ENCODE measurements at regions not wholly inside any gene's neighbourhood (a gene's known extent, or its start where the extent isn't known, plus 50 kb on each side); places are given as distances from the start of the nearest gene placed in this dataset.

DNA sequence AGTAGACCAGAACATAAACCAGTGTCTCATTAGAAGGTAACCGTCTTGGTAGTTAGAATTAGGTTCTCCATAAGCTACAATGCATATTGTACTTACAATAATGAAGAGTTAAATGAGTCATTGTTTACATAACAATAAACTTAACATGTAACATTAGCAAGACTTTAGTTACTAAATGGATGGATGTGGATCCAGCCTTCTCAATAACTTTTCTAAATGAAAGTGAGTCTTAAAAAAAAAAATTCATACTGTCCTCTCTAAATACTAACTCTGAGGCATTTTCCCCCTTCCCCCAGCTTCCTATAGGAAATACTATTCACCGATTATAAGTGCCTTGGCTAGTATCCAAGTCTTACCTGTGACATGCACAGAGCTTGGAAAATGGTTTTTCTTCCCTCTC lies 155.3 kb downstream of the CYB561 start:
- H3K4me2 ChIP-seq (ENCODE audit: insufficient read depth, low read length, poor library complexity, severe bottlenecking), result no peak overlapping the region
- H4K8ac ChIP-seq (ENCODE audit: low read depth, low read length), result no peak overlapping the region
- no peak overlapping the region for H4K91ac ChIP-seq (ENCODE audit: low read depth, low read length, poor library complexity)
- H3K4me1 ChIP-seq (ENCODE audit: control insufficient read depth in 2 of 2, insufficient read depth in 1 of 2, low read depth in 1 of 2, low read length in 2 of 2), result peaks cover under 1 to 3% of the 10 kb centered on the region in 2 donors
- H2BK5ac ChIP-seq (ENCODE audit: low read length), result no peak overlapping the region
- H3K18ac ChIP-seq (ENCODE audit: low read length), result no peak overlapping the region
- H3K36me3 ChIP-seq (replicated peaks in 1 of 2; ENCODE audit: control insufficient read depth in 2 of 2, insufficient read depth in 2 of 2, low read length in 2 of 2), result peaks cover 0 to 59% of the 10 kb centered on the region in 2 donors
- no peak overlapping the region for H2BK12ac ChIP-seq (ENCODE audit: low read length)
- no CpG with 5 or more reads among the region's 2 CpGs for WGBS, 2 donors (ENCODE audit: extremely low coverage in 2 of 2, insufficient read length in 2 of 2, insufficient replicate concordance in 1 of 2)
- no peak overlapping the region for H2BK15ac ChIP-seq (ENCODE audit: low read length)
- H3K9me3 ChIP-seq (replicated peaks in 1 of 2; ENCODE audit: control insufficient read depth in 2 of 2, insufficient read depth in 1 of 2, low read depth in 1 of 2, low read length in 2 of 2), result peaks cover 0 to 26% of the 10 kb centered on the region in 2 donors
- H3K14ac ChIP-seq (ENCODE audit: low read length), result no peak overlapping the region
- no peak overlapping the region for H3K27ac ChIP-seq (replicated peaks; ENCODE audit: low read length)
- H2AK5ac ChIP-seq (ENCODE audit: low read depth, low read length), result no peak overlapping the region
- no peaks in the 10 kb centered on the region for H3K79me1 ChIP-seq (ENCODE audit: low read depth, low read length)
- no peak overlapping the region for H2AFZ ChIP-seq (ENCODE audit: low read length)
- no peak for DNase-seq (ENCODE audit: low spot score)
- H3K9ac ChIP-seq (ENCODE audit: low read depth, low read length, poor library complexity), result no peak overlapping the region
- H3K4me3 ChIP-seq (ENCODE audit: low read length in 2 of 2), result no peak overlapping the region
- no peaks in the 10 kb centered on the region for H3K27me3 ChIP-seq (ENCODE audit: control insufficient read depth in 3 of 3, insufficient read depth in 3 of 3, low read depth in 1 of 3, low read length in 3 of 3)
- H3K4ac ChIP-seq (ENCODE audit: low read length), result no peak overlapping the region
- no peak overlapping the region for H2BK120ac ChIP-seq (ENCODE audit: low read depth, low read length)
- no peak overlapping the region for H3K23ac ChIP-seq (ENCODE audit: low read depth, low read length, poor library complexity)

- H3K27ac ChIP-seq (replicated peaks; ENCODE audit: low read length), result no peak overlapping the region
- H3K4me1 ChIP-seq (ENCODE audit: control insufficient read depth in 2 of 2, insufficient read depth in 1 of 2, low read depth in 1 of 2, low read length in 2 of 2), result peaks cover 1 to 3% of the 10 kb centered on the region in 2 donors
- H4K8ac ChIP-seq (ENCODE audit: low read depth, low read length), result no peak overlapping the region
- H2BK15ac ChIP-seq (ENCODE audit: low read length), result no peak overlapping the region
- no peaks in the 10 kb centered on the region for H3K27me3 ChIP-seq (ENCODE audit: control insufficient read depth in 3 of 3, insufficient read depth in 3 of 3, low read depth in 1 of 3, low read length in 3 of 3)
- no peak overlapping the region for H2BK12ac ChIP-seq (ENCODE audit: low read length)
- H3K4me3 ChIP-seq (ENCODE audit: low read length in 2 of 2), result no peak overlapping the region
- no peak overlapping the region for H2AK5ac ChIP-seq (ENCODE audit: low read depth, low read length)
- no peak overlapping the region for H2BK120ac ChIP-seq (ENCODE audit: low read depth, low read length)
- H2AFZ ChIP-seq (ENCODE audit: low read length), result no peak overlapping the region
- no peak overlapping the region for H3K23ac ChIP-seq (ENCODE audit: low read depth, low read length, poor library complexity)
- no peak overlapping the region for H3K4ac ChIP-seq (ENCODE audit: low read length)
- no peak overlapping the region for H3K9ac ChIP-seq (ENCODE audit: low read depth, low read length, poor library complexity)
- no peak overlapping the region for H3K14ac ChIP-seq (ENCODE audit: low read length)
- peaks cover 0 to 62% of the 10 kb centered on the region in 2 donors for H3K36me3 ChIP-seq (replicated peaks in 1 of 2; ENCODE audit: control insufficient read depth in 2 of 2, insufficient read depth in 2 of 2, low read length in 2 of 2)
- no peak overlapping the region for H3K18ac ChIP-seq (ENCODE audit: low read length)
- H3K4me2 ChIP-seq (ENCODE audit: insufficient read depth, low read length, poor library complexity, severe bottlenecking), result no peak overlapping the region
- WGBS, 2 donors (ENCODE audit: extremely low coverage in 2 of 2, insufficient read length in 2 of 2, insufficient replicate concordance in 1 of 2), result no CpG with 5 or more reads among the region's 1 CpG
- no peak overlapping the region for H4K91ac ChIP-seq (ENCODE audit: low read depth, low read length, poor library complexity)
- peaks cover 0 to 26% of the 10 kb centered on the region in 2 donors for H3K9me3 ChIP-seq (replicated peaks in 1 of 2; ENCODE audit: control insufficient read depth in 2 of 2, insufficient read depth in 1 of 2, low read depth in 1 of 2, low read length in 2 of 2)
- H3K79me1 ChIP-seq (ENCODE audit: low read depth, low read length), result no peaks in the 10 kb centered on the region
- no peak for DNase-seq (ENCODE audit: low spot score)
- H2BK5ac ChIP-seq (ENCODE audit: low read length), result no peak overlapping the region
Observed at GRCh38 chr17:63291258-63291657, 154.8 kb downstream of the CYB561 start.

GRCh38 chr17:63292421-63292820 lies 153.7 kb downstream of the CYB561 start:
- Histone ChIP-seq H2BK120ac (ENCODE audit: low read depth, low read length) (no peak overlapping the region), H3K27ac (replicated peaks; ENCODE audit: low read length) (no peak overlapping the region), H3K14ac (ENCODE audit: low read length) (no peak overlapping the region), H3K4me3 (ENCODE audit: low read length in 2 of 2) (no peak overlapping the region), H3K4ac (ENCODE audit: low read length) (no peak overlapping the region), H4K8ac (ENCODE audit: low read depth, low read length) (no peak overlapping the region), H3K27me3 (ENCODE audit: control insufficient read depth in 3 of 3, insufficient read depth in 3 of 3, low read depth in 1 of 3, low read length in 3 of 3) (no peaks in the 10 kb centered on the region), H2BK12ac (ENCODE audit: low read length) (no peak overlapping the region), H3K36me3 (replicated peaks in 1 of 2; ENCODE audit: control insufficient read depth in 2 of 2, insufficient read depth in 2 of 2, low read length in 2 of 2) (peaks cover 0 to 62% of the 10 kb centered on the region in 2 donors), H2BK15ac (ENCODE audit: low read length) (no peak overlapping the region), H3K79me1 (ENCODE audit: low read depth, low read length) (no peaks in the 10 kb centered on the region), H2AFZ (ENCODE audit: low read length) (no peak overlapping the region), H3K4me2 (ENCODE audit: insufficient read depth, low read length, poor library complexity, severe bottlenecking) (no peak overlapping the region), H2BK5ac (ENCODE audit: low read length) (no peak overlapping the region), H3K4me1 (ENCODE audit: control insufficient read depth in 2 of 2, insufficient read depth in 1 of 2, low read depth in 1 of 2, low read length in 2 of 2) (peaks cover 1 to 3% of the 10 kb centered on the region in 2 donors), H4K91ac (ENCODE audit: low read depth, low read length, poor library complexity) (no peak overlapping the region), H3K23ac (ENCODE audit: low read depth, low read length, poor library complexity) (no peak overlapping the region), H3K9ac (ENCODE audit: low read depth, low read length, poor library complexity) (no peak overlapping the region), H3K18ac (ENCODE audit: low read length) (no peak overlapping the region), H3K9me3 (replicated peaks in 1 of 2; ENCODE audit: control insufficient read depth in 2 of 2, insufficient read depth in 1 of 2, low read depth in 1 of 2, low read length in 2 of 2) (peaks cover 2 to 27% of the 10 kb centered on the region in 2 donors), H2AK5ac (ENCODE audit: low read depth, low read length) (no peak overlapping the region)
- no peak for DNase-seq (ENCODE audit: low spot score)

DNA sequence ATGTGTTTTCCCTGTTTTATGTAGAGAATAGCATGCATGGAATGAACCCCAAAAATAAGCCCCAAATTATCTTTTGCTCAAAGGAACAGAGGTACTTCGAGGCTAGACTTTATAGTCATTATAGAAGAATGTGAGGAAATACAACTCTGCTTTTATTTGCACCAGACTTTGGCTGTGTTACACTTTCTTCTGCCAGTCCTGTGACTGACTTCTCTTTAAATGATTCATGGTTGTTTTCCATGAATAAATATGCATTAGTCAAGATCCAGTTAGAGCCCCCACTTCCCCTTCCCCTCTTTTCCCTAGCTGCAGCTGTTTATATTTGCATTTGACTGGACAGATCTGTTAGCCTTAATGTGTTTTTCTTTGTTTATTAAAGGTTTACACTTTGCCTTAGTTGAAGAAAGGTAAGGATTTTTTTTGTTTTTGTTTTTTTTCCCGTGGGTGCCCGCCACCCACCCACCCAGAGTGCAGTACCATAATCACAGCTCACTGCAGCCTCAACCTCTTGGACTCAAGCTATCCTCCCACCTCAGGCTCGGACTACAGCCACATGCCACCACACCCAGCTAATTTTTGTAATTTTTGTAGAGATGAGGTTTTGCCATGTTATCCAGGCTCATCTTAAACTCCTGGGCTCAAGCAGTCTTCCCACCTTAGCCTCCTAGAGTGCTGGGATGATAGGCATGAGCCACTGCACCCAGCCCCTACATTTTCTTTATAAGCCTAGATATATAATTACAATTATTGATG lies 152.6 kb downstream of the CYB561 start:
- H3K4ac ChIP-seq (ENCODE audit: low read length), result no peak overlapping the region

More for the DNA sequence above, 152.6 kb downstream of the CYB561 start:
- Histone ChIP-seq H3K4me1 (ENCODE audit: control insufficient read depth in 2 of 2, insufficient read depth in 1 of 2, low read depth in 1 of 2, low read length in 2 of 2) (peaks cover 1 to 3% of the 10 kb centered on the region in 2 donors), H2BK15ac (ENCODE audit: low read length) (no peak overlapping the region), H2BK12ac (ENCODE audit: low read length) (no peak overlapping the region), H3K18ac (ENCODE audit: low read length) (no peak overlapping the region), H3K27me3 (ENCODE audit: control insufficient read depth in 3 of 3, insufficient read depth in 3 of 3, low read depth in 1 of 3, low read length in 3 of 3) (no peaks in the 10 kb centered on the region), H3K23ac (ENCODE audit: low read depth, low read length, poor library complexity) (no peak overlapping the region), H2AFZ (ENCODE audit: low read length) (no peak overlapping the region), H3K14ac (ENCODE audit: low read length) (no peak overlapping the region), H3K9ac (ENCODE audit: low read depth, low read length, poor library complexity) (no peak overlapping the region), H3K9me3 (replicated peaks in 1 of 2; ENCODE audit: control insufficient read depth in 2 of 2, insufficient read depth in 1 of 2, low read depth in 1 of 2, low read length in 2 of 2) (peaks cover 2 to 25% of the 10 kb centered on the region in 2 donors), H2BK5ac (ENCODE audit: low read length) (no peak overlapping the region), H3K4me2 (ENCODE audit: insufficient read depth, low read length, poor library complexity, severe bottlenecking) (no peak overlapping the region), H3K79me1 (ENCODE audit: low read depth, low read length) (no peaks in the 10 kb centered on the region), H2BK120ac (ENCODE audit: low read depth, low read length) (no peak overlapping the region), H4K91ac (ENCODE audit: low read depth, low read length, poor library complexity) (no peak overlapping the region), H3K4me3 (ENCODE audit: low read length in 2 of 2) (no peak overlapping the region), H2AK5ac (ENCODE audit: low read depth, low read length) (no peak overlapping the region), H3K27ac (replicated peaks; ENCODE audit: low read length) (no peak overlapping the region), H4K8ac (ENCODE audit: low read depth, low read length) (no peak overlapping the region), H3K36me3 (replicated peaks in 1 of 2; ENCODE audit: control insufficient read depth in 2 of 2, insufficient read depth in 2 of 2, low read length in 2 of 2) (peaks cover 0 to 56% of the 10 kb centered on the region in 2 donors)
- WGBS, 2 donors (ENCODE audit: extremely low coverage in 2 of 2, insufficient read length in 2 of 2, insufficient replicate concordance in 1 of 2), result no CpG with 5 or more reads among the region's 4 CpGs
- no peak for DNase-seq (ENCODE audit: low spot score)

Data from neuronal stem cell (in vitro differentiated cells).